NOMO-1 treated with dmso at 0.1 percent for 144 hours (cell line): ENCODE measurements at regions not wholly inside any gene's neighbourhood (a gene's known extent, or its start where the extent isn't known, plus 50 kb on each side); places are given as distances from the start of the nearest gene placed in this dataset.

Experiments
- DNase-seq: peaks from one replicate; lab custom pipeline; 2025; ENCODE audit not compliant: unreplicated experiment; lab: John Stamatoyannopoulos, UW

GRCh38 chr2:122156176-122156890, 400.9 kb downstream of the TSN start:
- no peak for DNase-seq

DNA sequence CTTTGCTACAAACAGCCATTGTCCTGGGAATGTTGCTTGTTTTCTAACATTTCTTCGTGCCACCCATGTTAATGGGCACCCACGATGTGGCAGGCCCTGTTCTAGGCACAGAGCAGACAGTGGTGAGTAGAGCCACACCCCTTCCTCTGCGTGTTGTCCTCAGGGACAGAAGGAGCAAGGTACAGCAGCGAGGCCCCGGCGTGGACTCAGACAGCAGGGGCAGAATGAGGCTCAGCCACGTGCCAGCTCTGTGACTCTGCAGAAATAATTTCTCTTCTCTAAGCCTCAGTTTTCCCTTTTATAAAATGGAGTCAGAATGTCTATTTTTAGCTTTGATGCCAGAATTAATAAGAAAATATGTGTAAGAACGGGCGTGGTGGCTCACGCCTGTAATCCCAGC, 401.7 kb downstream of the TSN start:
- no peak for DNase-seq

DNA sequence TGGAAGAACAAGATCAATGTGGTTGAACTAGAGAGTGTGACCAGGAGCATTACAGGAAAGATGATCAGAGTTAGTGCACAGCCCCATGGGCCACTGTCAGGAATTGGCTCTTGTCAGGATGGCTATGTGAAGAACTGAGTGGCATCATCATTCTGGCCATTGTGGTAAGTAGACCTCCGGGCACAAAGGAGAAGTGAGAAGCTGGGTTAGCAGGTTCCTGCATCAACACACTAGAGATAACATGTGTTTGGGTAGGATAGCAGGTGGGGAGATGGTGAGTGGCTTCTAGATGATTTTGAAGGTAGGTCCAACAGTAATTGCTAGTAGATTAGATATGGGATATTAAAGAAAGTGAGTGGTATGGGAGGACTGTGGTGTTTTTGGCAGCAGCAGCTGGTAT, 408.2 kb downstream of the TSN start:
- DNase-seq: no peak

DNA sequence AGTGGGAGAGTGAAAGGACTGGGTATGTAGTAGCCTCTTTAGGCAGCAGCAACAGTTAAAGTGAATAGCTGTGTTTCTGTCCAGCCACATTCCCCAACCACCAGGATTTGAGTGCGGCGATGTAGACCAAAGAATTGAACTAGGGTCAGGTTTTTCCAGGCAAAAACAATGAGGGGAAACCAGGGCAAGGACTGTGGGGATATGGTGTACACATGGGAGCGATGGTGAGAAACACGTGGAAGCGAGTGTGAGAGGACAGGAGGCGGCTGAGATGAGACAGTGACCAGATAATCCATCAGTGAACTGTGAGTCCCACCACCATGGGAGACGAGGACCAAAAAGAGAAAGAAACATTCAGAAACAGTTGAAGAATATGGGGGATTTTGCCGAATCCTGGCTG, 409.5 kb downstream of the TSN start:
- no peak for DNase-seq

DNA sequence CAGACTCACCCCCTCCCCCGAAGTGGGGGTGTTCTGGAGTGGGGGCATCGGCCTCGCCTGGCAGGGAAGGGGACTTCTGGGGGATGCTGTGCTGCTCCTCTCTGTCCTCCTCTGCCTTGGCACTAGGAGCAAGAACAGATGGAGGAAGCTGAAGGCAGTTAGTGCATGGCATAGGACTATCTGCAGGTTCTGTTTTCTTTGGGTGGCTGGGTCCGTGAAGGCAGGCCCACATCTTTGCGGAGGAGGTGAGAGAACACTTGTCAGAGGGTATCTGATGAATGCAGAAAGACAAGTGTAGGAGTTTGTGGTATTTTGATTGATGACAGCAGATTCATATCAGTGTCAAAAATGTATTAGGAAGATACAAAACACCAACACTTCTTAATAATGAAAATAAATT, 411.4 kb downstream of the TSN start:
- DNase-seq: no peak

GRCh38 chr2:122167515-122167914, 412.1 kb downstream of the TSN start:
- DNase-seq: no peak

DNA sequence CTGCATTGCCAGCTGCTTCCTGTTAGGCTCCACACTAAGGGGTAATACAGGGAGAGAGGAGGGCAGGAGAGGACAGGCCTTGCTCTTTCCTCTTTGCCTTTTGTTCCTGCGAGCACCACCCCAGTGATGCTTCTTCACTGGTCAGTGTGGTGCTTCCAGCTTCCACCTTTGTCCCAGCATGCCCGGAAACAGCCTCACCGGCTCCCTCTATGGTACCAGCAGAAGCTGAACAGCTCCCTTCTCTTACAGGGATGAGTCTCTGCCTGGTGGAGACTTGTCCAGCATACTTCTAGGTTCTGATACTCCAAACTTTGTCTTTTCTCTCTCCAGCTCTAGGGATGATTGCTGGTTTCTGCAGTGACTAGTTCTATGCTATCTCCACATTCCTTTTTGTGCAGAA, 413.3 kb downstream of the TSN start:
- no peak for DNase-seq

DNA sequence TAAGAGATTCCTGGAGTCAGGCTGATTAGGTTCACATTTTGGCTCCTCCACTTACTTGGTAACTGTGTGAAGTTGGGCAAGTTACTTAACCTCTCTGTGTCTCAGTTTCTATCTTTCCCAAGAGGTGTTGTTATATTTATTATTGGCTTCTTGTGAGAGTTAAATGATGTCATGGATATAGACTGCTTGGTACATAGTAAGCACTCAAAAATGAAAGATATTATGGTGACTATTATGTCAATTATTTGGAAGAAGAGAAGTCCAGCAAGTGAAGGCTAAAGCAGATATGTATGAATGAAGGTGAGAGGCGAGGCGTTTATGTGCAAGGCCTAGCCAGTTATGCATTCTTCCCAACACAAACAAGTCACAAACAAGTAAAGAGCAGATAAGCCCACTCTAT, 417.4 kb downstream of the TSN start:
- DNase-seq: no peak

GRCh38 chr2:122174061-122174460, 418.6 kb downstream of the TSN start:
- DNase-seq: no peak

DNA sequence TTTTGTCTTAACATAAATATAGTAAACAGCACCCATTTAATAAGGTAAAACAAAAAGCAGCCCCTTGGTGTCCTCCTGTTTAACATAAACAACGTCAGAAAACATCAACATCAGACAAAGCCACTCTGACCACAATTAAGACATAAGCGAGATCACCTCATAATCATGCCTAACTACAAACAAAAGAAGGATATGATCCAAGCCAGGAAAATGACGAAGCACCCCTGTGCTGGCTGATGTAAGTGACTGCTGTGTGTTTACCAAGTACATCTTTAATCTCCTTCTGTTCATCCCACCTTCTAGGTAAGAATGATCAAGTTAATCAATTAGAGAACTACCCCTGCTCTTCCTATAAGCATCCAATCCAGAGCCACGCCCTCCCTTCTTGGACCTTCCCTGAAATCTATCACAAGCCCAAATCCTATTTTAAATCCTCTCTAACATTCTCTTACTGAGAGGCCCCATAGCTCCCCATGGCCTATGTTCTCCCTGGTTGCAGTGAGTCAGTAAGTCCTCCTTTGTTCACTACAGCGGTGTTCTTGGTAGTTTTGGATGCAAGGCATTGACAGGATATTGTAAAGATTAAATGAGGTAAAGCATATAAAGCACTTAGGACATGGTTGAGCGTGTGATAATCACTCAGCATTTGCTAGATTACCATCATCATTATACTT, 424.2 kb downstream of the TSN start:
- no peak for DNase-seq

DNA sequence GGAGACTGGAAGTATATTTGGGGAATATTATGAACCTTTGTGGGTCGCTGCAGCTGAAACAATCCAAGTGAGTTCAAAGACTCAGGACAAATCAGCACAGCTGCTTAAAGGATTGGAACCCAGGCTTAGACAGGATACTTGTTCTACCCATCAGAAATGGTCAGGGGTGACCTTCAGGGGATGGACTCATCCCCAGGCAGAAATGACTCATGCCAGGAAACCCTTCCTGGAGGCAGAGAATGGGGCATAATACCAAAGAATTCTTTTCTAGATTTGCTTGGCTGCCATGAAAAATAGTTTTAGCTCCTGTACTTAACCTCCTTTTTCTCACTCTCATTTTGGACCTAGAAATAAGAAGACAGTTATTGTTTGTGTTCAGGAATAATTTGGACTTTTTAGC, 425.5 kb downstream of the TSN start:
- DNase-seq: no peak

GRCh38 chr2:122182616-122183355, 427.3 kb downstream of the TSN start:
- no peak for DNase-seq

GRCh38 chr2:122183890-122184289, 428.4 kb downstream of the TSN start:
- no peak for DNase-seq

- DNase-seq: no peak
These were observed 431.3 kb downstream of the TSN start for GRCh38 chr2:122186761-122187222.

GRCh38 chr2:122191331-122191730, 435.9 kb downstream of the TSN start:
- DNase-seq: no peak

DNA sequence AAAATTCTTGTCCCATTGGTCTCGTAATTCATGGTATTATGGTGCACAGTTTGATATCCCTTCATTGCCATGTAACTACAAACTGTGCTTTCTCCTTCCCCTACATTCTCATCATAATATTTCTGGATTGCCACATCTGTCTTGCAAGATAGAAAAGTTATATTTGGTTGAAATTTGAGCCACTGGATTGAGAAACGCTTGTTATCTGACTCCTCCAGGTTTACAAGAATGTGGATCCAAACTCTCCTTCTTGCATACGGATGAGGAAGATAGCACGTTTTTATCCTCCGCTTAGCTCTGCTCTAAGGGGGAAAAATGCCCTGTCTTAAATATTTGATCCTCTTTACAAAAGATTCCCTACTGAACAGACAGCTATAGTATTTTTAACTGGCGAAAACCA, 438.2 kb downstream of the TSN start:
- no peak for DNase-seq

DNA sequence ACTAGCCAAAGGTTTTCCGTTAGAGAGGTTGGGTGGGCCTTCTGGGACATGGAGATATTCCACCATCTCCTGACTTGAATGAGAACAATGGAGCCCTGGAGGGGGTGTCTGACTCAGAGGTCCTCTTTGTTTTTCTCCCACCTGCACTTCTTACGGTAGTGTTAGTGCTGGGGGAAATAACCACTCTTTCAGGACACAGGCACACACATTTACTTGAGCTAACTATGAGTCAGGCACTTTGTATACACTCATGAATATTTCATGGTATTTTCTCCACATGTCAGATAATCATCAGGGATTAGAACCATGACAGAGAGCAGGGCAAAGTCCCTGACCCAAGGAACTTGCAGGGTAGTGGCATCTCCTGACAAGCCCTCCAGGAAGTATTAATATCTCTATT, 439.1 kb downstream of the TSN start:
- no peak for DNase-seq

GRCh38 chr2:122203523-122203922, 448.1 kb downstream of the TSN start:
- DNase-seq: no peak

DNA sequence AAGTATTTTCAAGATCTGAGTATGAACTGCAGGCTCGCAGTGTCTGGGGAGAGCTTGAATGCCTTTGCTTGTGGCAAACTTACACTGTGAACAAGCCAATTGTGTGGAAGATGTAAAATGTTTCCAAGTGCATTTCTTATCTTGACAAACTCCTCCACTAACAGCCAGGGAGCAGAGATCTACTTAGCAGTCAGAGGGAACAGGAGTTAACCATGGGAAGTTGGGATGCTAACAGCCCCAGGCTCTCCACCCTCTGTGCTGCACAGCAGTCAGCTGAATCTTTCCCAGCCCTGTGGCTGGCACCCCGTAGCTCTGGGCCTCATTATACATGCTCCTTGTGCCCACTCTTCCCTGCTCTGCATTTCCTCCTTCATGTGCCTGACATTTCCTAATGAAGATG, 450.2 kb downstream of the TSN start:
- DNase-seq: no peak

DNA sequence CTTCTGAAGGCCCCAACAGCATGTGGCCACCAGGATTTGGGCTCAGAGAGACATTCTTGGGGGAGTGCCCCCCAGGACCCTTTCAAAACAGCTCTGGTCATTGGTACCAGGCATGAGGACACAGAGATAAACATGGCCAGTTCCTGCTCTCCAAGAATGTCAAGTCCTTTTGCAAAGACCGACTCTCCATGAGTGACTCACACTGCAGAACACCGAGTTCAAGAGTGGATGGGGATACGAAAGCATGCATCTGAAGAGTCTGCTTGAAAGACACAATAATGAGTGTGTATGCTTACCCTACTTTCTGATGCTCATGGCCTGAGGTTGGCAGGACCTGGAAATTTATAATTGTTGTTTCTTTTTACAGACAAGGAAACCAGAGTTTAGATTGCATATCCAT, 450.6 kb downstream of the TSN start:
- no peak for DNase-seq

DNA sequence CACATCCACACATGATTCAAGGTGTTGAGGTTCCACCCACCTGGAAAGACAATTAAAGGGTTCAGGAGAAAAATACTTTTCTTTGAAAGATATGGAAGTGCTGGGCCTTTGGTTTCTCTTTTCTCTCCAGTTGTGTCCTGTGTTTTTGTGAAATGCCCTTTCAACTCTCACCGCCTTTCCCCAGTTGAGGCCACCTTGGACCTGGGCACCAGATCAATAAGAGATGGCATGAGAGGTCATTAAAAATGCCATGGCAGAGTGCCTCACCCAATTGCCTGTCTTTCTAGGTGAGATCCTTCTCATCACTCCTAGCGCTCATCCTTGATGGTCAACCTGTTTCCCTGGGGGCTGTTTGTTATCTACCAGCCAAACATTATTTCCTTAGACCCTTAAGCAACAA, 453.9 kb downstream of the TSN start:
- DNase-seq: no peak

GRCh38 chr2:122210065-122210464, 454.6 kb downstream of the TSN start:
- no peak for DNase-seq
